Spleen (tissue), 11 donors: ENCODE measurements at regions not wholly inside any gene's neighbourhood (a gene's known extent, or its start where the extent isn't known, plus 50 kb on each side); places are given as distances from the start of the nearest gene placed in this dataset.

Experiments used
- DNase-seq: peaks from one replicate; pipeline ENCODE4 v3.0.0-alpha.2; 2020
- H3K27ac ChIP-seq, 8 donors: fragments of 200-600 bp; sonication (generic) in 7 of 8; 1 replicate in 4 of 8; 2 replicates in 4 of 8; pipeline versions ENCODE4 v1.5.0 to v1.8.0; 2016 to 2021; ENCODE audit warnings: inconsistent platforms in 4 of 8, mild to moderate bottlenecking in 4 of 8, moderate library complexity in 1 of 8
- H3K27me3 ChIP-seq, 7 donors: fragments of 200-600 bp; sonication (generic) in 6 of 7; replicated peaks in 1 of 7; 1 replicate in 4 of 7; 2 replicates in 3 of 7; pipeline versions ENCODE4 v1.5.0 to v1.8.0; 2016 to 2021; ENCODE audit warnings: inconsistent platforms in 3 of 7, mild to moderate bottlenecking in 1 of 7
- H3K36me3 ChIP-seq, 6 donors: fragments of 200-600 bp; sonication (generic) in 5 of 6; 1 replicate in 4 of 6; 2 replicates in 2 of 6; pipeline versions ENCODE4 v1.5.0 to v1.8.0; 2016 to 2021; ENCODE audit warnings: inconsistent platforms in 2 of 6
- H3K4me1 ChIP-seq, 6 donors: fragments of 200-600 bp; sonication (generic) in 5 of 6; 1 replicate in 3 of 6; 2 replicates in 3 of 6; pipeline versions ENCODE4 v1.5.0 to v1.8.0; 2016 to 2021; ENCODE audit warnings: inconsistent platforms in 3 of 6
- H3K4me3 ChIP-seq, 8 donors: fragments of 200-600 bp; sonication (generic) in 7 of 8; 1 replicate in 4 of 8; 2 replicates in 4 of 8; pipeline versions ENCODE4 v1.5.0 to v1.8.0; 2016 to 2021; ENCODE audit warnings: inconsistent platforms in 4 of 8, mild to moderate bottlenecking in 4 of 8, moderate library complexity in 2 of 8
- H3K9me3 ChIP-seq, 8 donors: fragments of 200-600 bp; sonication (generic) in 7 of 8; 1 replicate in 4 of 8; 2 replicates in 4 of 8; pipeline versions ENCODE4 v1.5.0 to v1.8.0; 2016 to 2021; ENCODE audit warnings: inconsistent platforms in 4 of 8
- POLR2A ChIP-seq, 3 donors: fragments of 450-650 bp; IDR thresholded peaks; one replicate each; pipeline ENCODE4 v1.5.1; 2017; ENCODE audit warnings: antibody characterized with exemption in 3 of 3, mild to moderate bottlenecking in 1 of 3
- POLR2AphosphoS5 ChIP-seq, 3 donors: sonication (generic); formaldehyde crosslinking; IDR thresholded peaks; one replicate each; pipeline ENCODE4 v1.5.1; 2017; ENCODE audit warnings: antibody characterized with exemption in 3 of 3
- WGBS, 5 donors: extraction: QIAGEN DNeasy Blood & Tissue Kit in 3 of 5; methylation state at CpG; one replicate each; pipeline versions ENCODE4 v1.1.5 to v1.1.7; 2013 to 2018; 5-methylcytosine and 5-hydroxymethylcytosine counted together
- intact Hi-C: fragments of 100-400 bp; cut with DNase I; formaldehyde crosslinking; loops from one replicate; pipeline ENCODE4 v1.15.0; 2023; ENCODE audit warnings: low total_unique reads
- TF ChIP-seq, protein P1 (sequence below), 11 experiments: fragments of 200-600 bp in 7 of 11; fragments of 450-650 bp in 4 of 11; sonication (generic) in 4 of 11; IDR thresholded peaks in 8 of 11; conservative IDR thresholded peaks in 3 of 11; 1 replicate in 7 of 11; 2 replicates in 4 of 11; pipeline versions ENCODE4 v1.4.0 to v1.8.0; 2016 to 2021; ENCODE audit warnings: antibody characterized with exemption in 11 of 11, inconsistent platforms in 4 of 11, mild to moderate bottlenecking in 1 of 11
- donor health status: healthy with polysubstance abuse.
- donor health status: DM: no; HTN: no; CAD: no; lungs with moderate emphysema.
- donor health status: DM: no; HTN: no; CAD: no.
- donor health status: Bipolar disorder and iron deficiency.
- donor health status: healthy.
- donor health status: DM: no; HTN: no; CAD: no.
- donor health status: DM: yes; HTN: yes; CAD: no.

DNA sequence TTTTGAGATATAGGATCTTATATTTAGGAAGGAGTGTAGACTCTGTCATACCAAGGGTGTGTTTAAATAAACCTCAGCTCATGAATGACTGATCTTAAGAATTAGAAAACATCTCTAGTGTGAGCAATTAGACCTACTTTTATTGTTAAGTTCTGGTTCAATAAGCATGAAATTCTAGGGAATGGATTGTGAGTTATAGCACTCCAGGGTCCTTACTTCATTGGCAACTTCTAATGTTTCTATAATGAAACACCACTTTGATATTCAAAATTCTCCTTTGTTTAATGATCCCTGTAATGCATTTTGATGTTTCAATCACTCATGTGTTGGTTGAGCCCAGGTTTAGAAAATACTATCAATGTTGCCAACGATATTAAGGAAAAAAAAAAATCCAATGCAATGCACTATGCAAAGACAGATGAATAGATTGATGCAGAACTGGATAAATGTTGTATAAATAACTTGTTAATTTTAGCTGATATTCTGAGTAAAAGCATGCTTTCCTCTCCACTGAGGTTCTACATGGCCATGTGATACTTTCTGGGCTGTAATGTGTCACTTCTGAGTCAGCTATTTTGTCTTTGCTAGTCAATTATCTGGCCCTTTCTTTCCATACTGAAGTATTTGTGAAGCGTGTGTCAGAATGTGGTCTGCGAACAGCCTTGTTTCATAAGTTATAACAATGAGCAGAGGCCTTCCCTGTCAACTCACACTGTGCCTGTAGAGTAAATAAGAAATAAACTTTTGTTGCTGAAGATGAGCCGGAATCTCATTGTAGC, 1035.9 kb downstream of the PLOD2 start:
- H3K4me3 ChIP-seq = no peak overlapping the region
- no peaks in the 10 kb centered on the region for H3K27me3 ChIP-seq
- no peaks in the 10 kb centered on the region for H3K36me3 ChIP-seq
- H3K4me1 ChIP-seq = no peaks in the 10 kb centered on the region
- H3K9me3 ChIP-seq = no peaks in the 10 kb centered on the region
- TF ChIP-seq, protein P1, sequence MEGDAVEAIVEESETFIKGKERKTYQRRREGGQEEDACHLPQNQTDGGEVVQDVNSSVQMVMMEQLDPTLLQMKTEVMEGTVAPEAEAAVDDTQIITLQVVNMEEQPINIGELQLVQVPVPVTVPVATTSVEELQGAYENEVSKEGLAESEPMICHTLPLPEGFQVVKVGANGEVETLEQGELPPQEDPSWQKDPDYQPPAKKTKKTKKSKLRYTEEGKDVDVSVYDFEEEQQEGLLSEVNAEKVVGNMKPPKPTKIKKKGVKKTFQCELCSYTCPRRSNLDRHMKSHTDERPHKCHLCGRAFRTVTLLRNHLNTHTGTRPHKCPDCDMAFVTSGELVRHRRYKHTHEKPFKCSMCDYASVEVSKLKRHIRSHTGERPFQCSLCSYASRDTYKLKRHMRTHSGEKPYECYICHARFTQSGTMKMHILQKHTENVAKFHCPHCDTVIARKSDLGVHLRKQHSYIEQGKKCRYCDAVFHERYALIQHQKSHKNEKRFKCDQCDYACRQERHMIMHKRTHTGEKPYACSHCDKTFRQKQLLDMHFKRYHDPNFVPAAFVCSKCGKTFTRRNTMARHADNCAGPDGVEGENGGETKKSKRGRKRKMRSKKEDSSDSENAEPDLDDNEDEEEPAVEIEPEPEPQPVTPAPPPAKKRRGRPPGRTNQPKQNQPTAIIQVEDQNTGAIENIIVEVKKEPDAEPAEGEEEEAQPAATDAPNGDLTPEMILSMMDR (IDR thresholded peaks at IDR 0.05 in 8 of 11, conservative IDR thresholded peaks at IDR 0.05 in 3 of 11) = no peak
- TF ChIP-seq POLR2A (IDR thresholded peaks at IDR 0.05) = no peak
- no peak for TF ChIP-seq POLR2AphosphoS5 (IDR thresholded peaks at IDR 0.05)
- H3K27ac ChIP-seq = no peak overlapping the region
- 90 to 95% (median 94%) methylated on average over 4 of the region's 4 CpGs for WGBS, 5 donors
- intact Hi-C loops = no loop called here
- DNase-seq = no peak

DNA sequence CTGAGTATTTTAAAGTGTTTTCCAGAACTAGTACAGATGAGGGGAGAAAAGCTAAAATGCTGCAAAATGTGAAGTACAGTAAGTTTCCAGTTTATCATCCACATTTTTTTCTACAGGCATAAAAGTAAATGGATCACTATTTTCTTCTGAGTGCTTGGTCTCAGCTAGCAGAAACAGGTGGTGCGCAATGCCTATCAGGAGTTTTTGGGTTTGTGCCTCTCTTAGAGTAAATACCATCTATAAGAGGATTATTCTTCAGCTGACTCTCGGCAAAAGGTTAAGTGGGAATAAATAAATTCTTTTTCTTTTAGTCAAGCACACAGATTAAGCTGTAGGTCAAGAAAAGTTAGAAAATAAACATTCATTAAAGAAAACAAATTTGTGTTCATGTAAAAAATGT, 1027.7 kb downstream of the PLOD2 start:
- WGBS, 5 donors = 80 to 90% (median 86%) methylated on average over 2 of the region's 2 CpGs
- DNase-seq = no peak
- no peaks in the 10 kb centered on the region for H3K4me1 ChIP-seq
- no peaks in the 10 kb centered on the region for H3K27me3 ChIP-seq
- intact Hi-C loops = no loop called here
- TF ChIP-seq POLR2AphosphoS5 (IDR thresholded peaks at IDR 0.05) (no peak), POLR2A (IDR thresholded peaks at IDR 0.05) (no peak)
- TF ChIP-seq, protein P1 (IDR thresholded peaks at IDR 0.05 in 8 of 11, conservative IDR thresholded peaks at IDR 0.05 in 3 of 11) = no peak
- no peak overlapping the region for H3K4me3 ChIP-seq
- peaks cover 0 to 3% (median 0%) of the 10 kb centered on the region in 8 donors for H3K9me3 ChIP-seq
- no peak overlapping the region for H3K27ac ChIP-seq
- H3K36me3 ChIP-seq = no peaks in the 10 kb centered on the region

DNA sequence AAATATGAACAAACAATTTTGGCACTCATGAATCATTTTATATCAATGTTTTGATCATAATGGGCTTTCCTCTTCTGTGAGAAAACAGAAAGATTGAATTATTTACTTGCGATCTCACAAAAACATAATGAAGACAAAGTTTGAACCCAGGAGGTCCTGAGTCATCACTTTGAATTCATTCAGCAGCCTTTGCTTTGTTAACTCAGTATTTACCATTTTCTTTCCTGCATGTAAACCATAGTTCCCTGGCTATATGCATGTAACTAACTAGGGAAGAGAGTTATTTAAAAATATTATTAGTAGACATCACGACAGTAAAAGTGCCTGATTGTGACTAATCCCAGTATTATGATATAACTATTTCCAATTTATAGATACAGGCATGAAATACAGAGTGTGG, 1026.2 kb downstream of the PLOD2 start:
- H3K9me3 ChIP-seq = peaks cover 0 to 3% (median 0%) of the 10 kb centered on the region in 8 donors
- H3K4me3 ChIP-seq = no peak overlapping the region
- 83 to 94% (median 87%) methylated on average over 2 of the region's 2 CpGs for WGBS, 5 donors
- TF ChIP-seq, protein P1 (IDR thresholded peaks at IDR 0.05 in 8 of 11, conservative IDR thresholded peaks at IDR 0.05 in 3 of 11) = no peak
- TF ChIP-seq POLR2A (IDR thresholded peaks at IDR 0.05) (no peak), POLR2AphosphoS5 (IDR thresholded peaks at IDR 0.05) (no peak)
- no peaks in the 10 kb centered on the region for H3K4me1 ChIP-seq
- no peak for DNase-seq
- no peak overlapping the region for H3K27ac ChIP-seq
- no peaks in the 10 kb centered on the region for H3K27me3 ChIP-seq
- H3K36me3 ChIP-seq = no peaks in the 10 kb centered on the region
- intact Hi-C loops = no loop called here

DNA sequence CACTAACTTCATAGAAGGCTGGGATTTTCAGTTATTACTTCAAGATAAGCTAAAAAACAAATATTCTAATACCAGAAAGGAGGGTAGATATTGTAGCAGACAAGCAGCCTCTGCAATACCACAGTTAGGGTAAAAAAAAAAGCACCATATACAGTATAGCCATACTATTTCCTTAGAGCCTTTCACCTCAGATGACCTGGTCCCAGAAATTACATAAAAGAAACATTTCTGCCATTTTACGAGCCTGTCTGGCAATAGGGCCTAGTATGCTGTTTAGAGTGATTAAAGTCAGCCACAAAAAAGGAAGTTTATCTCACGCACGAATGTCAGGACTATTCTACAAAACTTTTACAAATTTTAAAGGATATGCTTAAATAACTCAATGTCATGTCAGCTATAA, 1016.6 kb downstream of the PLOD2 start:
- Histone ChIP-seq H3K4me1 (no peaks in the 10 kb centered on the region), H3K36me3 (no peaks in the 10 kb centered on the region), H3K27me3 (no peaks in the 10 kb centered on the region), H3K4me3 (no peak overlapping the region), H3K9me3 (peaks cover 0 to 3% (median 0%) of the 10 kb centered on the region in 8 donors), H3K27ac (no peak overlapping the region)
- TF ChIP-seq, protein P1 (IDR thresholded peaks at IDR 0.05 in 8 of 11, conservative IDR thresholded peaks at IDR 0.05 in 3 of 11) = no peak
- no peak for DNase-seq
- WGBS, 5 donors = 32 to 50% (median 36%) methylated on average over 3 of the region's 3 CpGs
- intact Hi-C loops = no loop called here
